ENCODE measurements at regions not wholly inside any gene's neighbourhood (a gene's known extent, or its start where the extent isn't known, plus 50 kb on each side); places are given as distances from the start of the nearest gene placed in this dataset.

- H2BK20ac ChIP-seq (ENCODE audit: low read depth, low read length, poor library complexity, severe bottlenecking) = no peak overlapping the region
- H3K27ac ChIP-seq (ENCODE audit: insufficient read length, low read depth, low read length) = no peak overlapping the region
- no peaks in the 10 kb centered on the region for H3K9me3 ChIP-seq (ENCODE audit: control insufficient read depth, low read depth, low read length)
- no peaks in the 10 kb centered on the region for H3K36me3 Mint-ChIP-seq (ENCODE audit: insufficient read depth in 1 of 3, low read depth in 3 of 3)
- no peak overlapping the region for H2BK15ac ChIP-seq (ENCODE audit: low read depth, low read length)
- no peak overlapping the region for H4K91ac ChIP-seq (ENCODE audit: insufficient read length, low read depth, low read length)
- no CpG with 5 or more reads among the region's 2 CpGs for WGBS (ENCODE audit: extremely low coverage, insufficient read length, low lambda C conversion rate)
- no peak overlapping the region for H4K5ac ChIP-seq (ENCODE audit: insufficient read length, low read depth, low read length)
- TF ChIP-seq CTCF (conservative IDR thresholded peaks at IDR 0.05) = no peak
- H3K18ac ChIP-seq (ENCODE audit: insufficient read length, low read depth, low read length) = no peak overlapping the region
- H3K4me3 Mint-ChIP-seq = no peak overlapping the region
- H2AFZ ChIP-seq (ENCODE audit: low read length) = no peak overlapping the region
- H4K20me1 ChIP-seq (ENCODE audit: control insufficient read depth, insufficient read depth, insufficient read length) = no peaks in the 10 kb centered on the region
- no peak overlapping the region for H2BK12ac ChIP-seq (ENCODE audit: insufficient read length, low read depth, low read length)
- no peaks in the 10 kb centered on the region for H3K4me1 Mint-ChIP-seq
- H2BK120ac ChIP-seq (ENCODE audit: low read depth, low read length, poor library complexity, severe bottlenecking) = no peak overlapping the region
- H3K27ac Mint-ChIP-seq = no peak overlapping the region
- H3K9me3 Mint-ChIP-seq = no peaks in the 10 kb centered on the region; a peak in 1 of 5 replicates
- H2AK5ac ChIP-seq (ENCODE audit: insufficient read length, low read length) = no peak overlapping the region
- no peak for DNase-seq
- no peak overlapping the region for H3K4ac ChIP-seq (ENCODE audit: low read depth, low read length)
- H3K79me1 ChIP-seq (ENCODE audit: insufficient read depth, low read depth, low read length, poor library complexity, severe bottlenecking) = no peaks in the 10 kb centered on the region
- H3K27me3 Mint-ChIP-seq (ENCODE audit: low read depth) = peaks cover 2% of the 10 kb centered on the region; the same call in 1 of the 2 replicates
- H4K8ac ChIP-seq (replicated peaks; ENCODE audit: insufficient read length, low read depth, low read length) = no peak overlapping the region
- H3K23me2 ChIP-seq (ENCODE audit: insufficient read length, low read depth, low read length, poor library complexity, severe bottlenecking) = no peaks in the 10 kb centered on the region
- H3K56ac ChIP-seq (ENCODE audit: insufficient read length, low read depth, low read length) = no peak overlapping the region
- no peaks in the 10 kb centered on the region for H3K4me1 ChIP-seq (ENCODE audit: insufficient read depth, low read length)
- H3T11ph ChIP-seq (ENCODE audit: low read length) = no peak overlapping the region
- no peak overlapping the region for H3K9ac ChIP-seq (ENCODE audit: extremely low read depth, insufficient read length, low read length)
- no peak overlapping the region for H3K23ac ChIP-seq (ENCODE audit: insufficient read length, low read depth, low read length)
- no peak overlapping the region for H2BK5ac ChIP-seq (ENCODE audit: insufficient read length, low read length)
- H3K14ac ChIP-seq (ENCODE audit: insufficient read depth, low read length) = no peak overlapping the region
- H3K4me2 ChIP-seq (ENCODE audit: insufficient read depth, insufficient read length, low read length) = no peak overlapping the region
- H3K79me2 ChIP-seq (ENCODE audit: insufficient read depth, low read length) = no peaks in the 10 kb centered on the region
- H3K27me3 ChIP-seq (ENCODE audit: insufficient read depth, low read length) = no peaks in the 10 kb centered on the region
Measured at GRCh38 chr4:23113104-23113503, 420.4 kb downstream of the GBA3 start.
